Renal cortex interstitium (tissue), 11 donors: ENCODE measurements at regions not wholly inside any gene's neighbourhood (a gene's known extent, or its start where the extent isn't known, plus 50 kb on each side); places are given as distances from the start of the nearest gene placed in this dataset.

Source experiments
- DNase-seq, 11 donors: peaks; one replicate each; pipeline ENCODE4 v3.0.0-alpha.2; 2013; ENCODE audit warnings: low read depth in 9 of 11, low spot score in 4 of 11; ENCODE audit errors: extremely low read depth in 1 of 11

DNA sequence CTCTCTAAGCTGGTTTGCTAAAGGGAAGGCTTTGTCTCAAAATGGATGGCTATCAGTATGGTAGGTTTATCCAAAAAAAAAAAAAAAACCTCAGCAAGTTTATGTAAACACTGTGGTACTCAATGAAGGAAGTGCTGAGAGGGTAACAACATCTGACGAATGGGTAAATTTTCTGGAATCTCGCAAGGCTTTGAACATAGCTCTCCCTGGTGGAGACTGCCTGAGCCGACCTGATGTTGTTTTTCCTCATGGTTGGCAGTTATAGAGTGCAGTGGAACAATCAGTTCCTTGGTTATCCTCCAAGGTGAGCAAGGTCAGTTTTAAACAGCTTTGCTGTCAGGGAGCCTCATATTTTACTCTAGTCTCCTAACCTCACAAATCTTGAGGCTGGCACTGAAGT is 94.6 kb downstream of the ZPLD1 start:
- DNase-seq, result peak in 1 of 11 donors; percentile 20

GRCh38 chr3:102530415-102531181 is 95.8 kb downstream of the ZPLD1 start:
- no peak for DNase-seq

DNA sequence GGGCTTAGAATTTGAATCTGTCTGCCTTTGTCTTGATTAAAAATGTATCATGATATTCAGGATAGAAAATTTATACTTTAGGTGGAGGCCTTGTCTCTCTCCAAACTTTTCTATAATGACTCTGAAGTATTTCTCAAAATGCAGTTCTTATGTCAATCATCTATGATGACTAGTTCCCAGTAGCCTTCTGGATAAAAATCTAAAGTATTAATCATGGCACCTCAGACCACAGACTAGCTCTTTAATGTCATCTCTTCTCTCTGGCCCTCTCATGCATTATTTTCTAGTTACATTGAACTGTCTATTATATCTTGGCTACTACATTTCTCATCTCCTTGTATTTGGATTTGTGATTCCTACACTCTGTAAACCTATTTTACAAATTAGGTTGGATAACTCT is 96.9 kb downstream of the ZPLD1 start:
- DNase-seq, result no peak

DNA sequence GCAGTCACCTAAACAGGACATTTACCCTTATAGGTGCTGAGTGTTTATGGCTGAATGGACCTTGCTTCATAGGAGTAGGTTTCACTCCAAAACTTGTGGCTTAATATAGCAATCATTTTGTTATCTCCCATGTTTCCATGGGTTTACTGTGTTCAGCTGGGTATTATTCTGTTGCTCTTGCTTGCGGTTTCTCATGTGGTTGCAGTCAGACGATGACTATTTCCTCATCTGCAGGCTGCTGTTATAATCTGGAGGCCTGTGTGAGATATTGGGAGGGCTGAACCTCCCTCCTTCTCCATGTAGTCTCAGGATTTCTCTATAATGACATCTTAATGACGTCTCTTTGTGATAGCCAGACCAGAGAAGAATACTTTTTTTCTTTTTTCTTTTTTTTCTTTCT is 98.1 kb downstream of the ZPLD1 start:
- DNase-seq, result no peak

DNA sequence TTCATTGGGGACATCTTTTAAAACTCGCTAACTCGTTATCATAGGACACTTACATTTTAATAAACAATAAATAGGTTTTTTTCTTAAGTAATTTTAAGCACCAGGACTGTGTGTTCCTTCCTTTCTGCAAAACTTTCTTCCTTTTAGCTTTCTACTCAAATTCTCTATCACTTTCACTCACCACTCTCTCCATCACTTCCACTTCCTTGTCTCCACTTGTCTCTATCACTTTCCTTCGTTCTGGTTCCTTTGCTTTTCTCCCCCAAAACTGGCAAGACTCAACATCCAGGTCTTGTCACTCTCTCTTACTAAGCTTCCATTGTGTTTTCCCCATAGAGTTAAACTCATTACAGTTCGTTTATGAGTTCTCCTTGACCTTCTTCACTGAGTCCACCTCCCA is 99.0 kb downstream of the ZPLD1 start:
- DNase-seq, result no peak

- DNase-seq, result peak in 8 of 11 donors; percentile 15 to 49 (median 23)
Observed at GRCh38 chr3:102536456-102536855, 101.6 kb downstream of the ZPLD1 start.

- no peak for DNase-seq
Observed at GRCh38 chr3:102537123-102537522, 102.3 kb downstream of the ZPLD1 start.

GRCh38 chr3:102544741-102545140 is 109.9 kb downstream of the ZPLD1 start:
- DNase-seq, result no peak

- no peak for DNase-seq
Observed at GRCh38 chr3:102545276-102545675, 110.5 kb downstream of the ZPLD1 start.

- no peak for DNase-seq
Observed at GRCh38 chr3:102553876-102554275, 119.1 kb downstream of the ZPLD1 start.

DNA sequence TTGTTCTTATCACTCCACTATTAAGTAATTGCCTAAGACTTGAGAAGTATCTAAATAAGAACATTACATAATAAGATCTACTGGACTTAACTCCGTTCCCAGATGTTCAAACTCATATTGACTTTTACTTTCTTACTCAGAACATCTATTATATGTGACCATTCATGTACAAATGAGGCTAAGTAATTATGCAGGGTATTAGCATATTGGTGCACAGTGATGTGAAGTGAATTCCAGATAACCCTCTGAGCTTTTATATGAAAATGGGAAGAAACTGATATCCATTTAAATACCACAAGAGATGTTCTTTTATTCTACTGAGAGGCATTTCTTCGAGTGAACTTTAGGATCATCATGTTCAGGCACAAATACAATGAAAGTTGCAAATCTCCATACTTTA is 135.7 kb downstream of the ZPLD1 start:
- DNase-seq, result peak in 1 of 11 donors; percentile 5

- DNase-seq, result no peak
Observed at GRCh38 chr3:102571006-102571405, 136.2 kb downstream of the ZPLD1 start.

GRCh38 chr3:102571720-102572384 is 137.0 kb downstream of the ZPLD1 start:
- no peak for DNase-seq

- no peak for DNase-seq
Observed at GRCh38 chr3:102573483-102574028, 138.7 kb downstream of the ZPLD1 start.

DNA sequence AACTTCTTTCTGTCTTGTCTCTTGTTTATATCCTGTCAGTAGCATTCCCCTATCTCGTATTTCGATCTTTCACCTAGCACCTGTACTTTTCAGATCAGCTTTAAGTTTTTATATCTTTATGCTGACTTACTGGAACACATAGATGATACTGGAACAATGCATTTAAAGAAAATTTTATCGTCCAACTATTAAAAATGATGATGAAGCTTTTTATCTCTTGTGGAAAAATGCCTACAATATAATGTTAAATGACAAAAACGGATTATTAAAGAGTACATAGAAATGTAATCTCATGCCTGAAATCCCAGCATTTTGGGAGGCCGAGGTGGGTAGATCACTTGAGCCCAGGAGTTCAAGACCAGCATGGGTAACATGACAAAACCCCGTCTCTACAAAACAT is 139.5 kb downstream of the ZPLD1 start:
- DNase-seq, result no peak

DNA sequence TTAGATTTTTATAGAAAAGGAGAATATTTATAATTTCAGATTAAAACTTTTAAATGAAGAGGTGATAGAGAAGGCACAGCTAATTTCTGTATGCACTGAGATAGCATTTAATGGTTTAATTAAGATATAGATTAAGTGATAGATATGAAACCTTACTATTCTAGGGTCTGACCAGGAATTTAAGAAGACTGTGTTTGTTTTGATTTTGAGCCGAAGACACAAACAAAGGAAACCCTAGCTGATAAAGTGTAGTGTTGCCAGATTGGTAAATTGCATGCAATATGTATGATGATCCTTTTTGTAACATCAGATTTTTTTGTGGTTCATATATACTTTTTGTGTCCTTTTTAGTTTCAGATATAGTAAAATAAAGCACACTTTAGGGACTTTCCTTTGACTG is 141.8 kb downstream of the ZPLD1 start:
- no peak for DNase-seq

GRCh38 chr3:102577082-102577789 is 142.4 kb downstream of the ZPLD1 start:
- no peak for DNase-seq

DNA sequence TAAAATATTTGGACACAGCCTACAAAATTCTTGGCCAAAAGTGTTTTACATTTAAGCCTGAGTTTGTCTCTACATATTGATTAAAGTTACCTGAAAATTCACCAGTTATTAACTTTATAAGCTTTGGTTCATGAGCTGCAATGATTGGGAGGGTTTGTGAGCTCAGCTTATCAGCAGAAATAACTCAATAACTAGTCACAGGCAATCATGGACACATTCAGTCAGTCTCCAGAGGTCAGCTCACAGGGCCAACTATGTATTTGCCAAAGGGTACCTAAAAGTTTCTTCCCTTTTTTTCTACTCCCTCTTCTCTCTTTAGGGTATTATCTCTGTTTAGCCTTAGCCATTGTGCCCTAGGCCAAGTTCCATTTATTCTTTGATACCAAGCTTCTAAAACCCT is 145.9 kb downstream of the ZPLD1 start:
- no peak for DNase-seq

- no peak for DNase-seq
Observed at GRCh38 chr3:102586485-102586884, 151.7 kb downstream of the ZPLD1 start.
